Chondrocyte (in vitro differentiated cells): ENCODE measurements at regions not wholly inside any gene's neighbourhood (a gene's known extent, or its start where the extent isn't known, plus 50 kb on each side); places are given as distances from the start of the nearest gene placed in this dataset.
A peak's percentile ranks its signal among the peaks of the same experiment; 100 is the strongest.

ENCODE experiments used
- DNase-seq: peaks from one replicate; pipeline ENCODE4 v3.0.0; 2021; ENCODE audit warnings: mixed read lengths, low spot score
- H3K27ac Mint-ChIP-seq: one replicate; pipeline ENCODE4 v1.8.0; 2021; ENCODE audit warnings: mild to moderate bottlenecking, moderate library complexity, mixed read lengths; ENCODE audit not compliant: unreplicated experiment
- H3K27me3 Mint-ChIP-seq: 2 replicates; pipeline ENCODE4 v1.8.0; 2021; ENCODE audit warnings: low read depth, mixed read lengths
- H3K36me3 Mint-ChIP-seq: 2 replicates; pipeline ENCODE4 v1.8.0; 2021; ENCODE audit warnings: low read depth, mixed read lengths
- H3K4me1 Mint-ChIP-seq: 2 replicates; pipeline ENCODE4 v1.8.0; 2021; ENCODE audit warnings: low read depth, mild to moderate bottlenecking, mixed read lengths
- H3K4me3 Mint-ChIP-seq: one replicate; pipeline ENCODE4 v1.8.0; 2021; ENCODE audit warnings: mild to moderate bottlenecking, moderate library complexity, mixed read lengths; ENCODE audit not compliant: unreplicated experiment
- H3K9me3 Mint-ChIP-seq: 2 replicates; pipeline ENCODE4 v1.8.0; 2021; ENCODE audit warnings: low read depth, mixed read lengths
- TF ChIP-seq, protein P1 (sequence below): fragments of 200-600 bp; sonication (generic); IDR thresholded peaks from 2 replicates; pipeline ENCODE4 v1.5.0; 2021; ENCODE audit warnings: antibody characterized with exemption, mild to moderate bottlenecking, moderate library complexity

DNA sequence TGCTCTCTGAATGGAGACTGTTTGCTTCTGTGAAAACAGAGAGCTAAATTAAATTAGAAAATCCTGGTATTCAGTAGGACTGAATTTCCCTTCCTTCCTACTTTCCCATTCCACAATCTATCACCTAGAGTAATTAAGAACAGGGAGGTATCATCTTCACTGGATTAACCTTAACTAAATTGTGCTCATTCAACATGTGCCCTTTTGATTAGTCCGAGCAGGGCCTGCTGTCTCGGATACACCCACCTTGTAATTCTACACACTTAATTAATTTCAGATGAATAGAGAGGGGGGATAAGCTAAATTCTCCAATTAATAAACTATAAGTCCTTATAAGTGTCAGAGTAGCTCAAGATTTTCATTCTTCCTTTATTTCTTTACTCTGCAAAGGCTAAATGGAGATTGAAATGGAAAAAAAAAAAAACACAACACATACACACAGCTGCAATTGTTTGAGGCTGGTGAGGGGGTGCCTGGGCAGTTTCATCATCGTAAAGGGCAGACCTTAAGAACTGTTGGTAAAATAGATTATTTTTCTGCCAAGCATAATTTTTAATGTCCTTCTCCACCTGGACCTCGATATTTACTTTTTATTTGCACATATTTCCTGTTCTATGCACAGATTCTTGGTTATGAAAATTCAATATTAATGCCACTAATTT, 157.1 kb upstream of the SIX2 start:
- Mint-ChIP-seq H3K4me1 (peaks cover 20% of the 10 kb centered on the region), H3K4me3 (no peak overlapping the region), H3K27me3 (no peaks in the 10 kb centered on the region), H3K36me3 (no peaks in the 10 kb centered on the region), H3K9me3 (no peaks in the 10 kb centered on the region), H3K27ac (no peak overlapping the region)
- no peak for DNase-seq
- TF ChIP-seq, protein P1, sequence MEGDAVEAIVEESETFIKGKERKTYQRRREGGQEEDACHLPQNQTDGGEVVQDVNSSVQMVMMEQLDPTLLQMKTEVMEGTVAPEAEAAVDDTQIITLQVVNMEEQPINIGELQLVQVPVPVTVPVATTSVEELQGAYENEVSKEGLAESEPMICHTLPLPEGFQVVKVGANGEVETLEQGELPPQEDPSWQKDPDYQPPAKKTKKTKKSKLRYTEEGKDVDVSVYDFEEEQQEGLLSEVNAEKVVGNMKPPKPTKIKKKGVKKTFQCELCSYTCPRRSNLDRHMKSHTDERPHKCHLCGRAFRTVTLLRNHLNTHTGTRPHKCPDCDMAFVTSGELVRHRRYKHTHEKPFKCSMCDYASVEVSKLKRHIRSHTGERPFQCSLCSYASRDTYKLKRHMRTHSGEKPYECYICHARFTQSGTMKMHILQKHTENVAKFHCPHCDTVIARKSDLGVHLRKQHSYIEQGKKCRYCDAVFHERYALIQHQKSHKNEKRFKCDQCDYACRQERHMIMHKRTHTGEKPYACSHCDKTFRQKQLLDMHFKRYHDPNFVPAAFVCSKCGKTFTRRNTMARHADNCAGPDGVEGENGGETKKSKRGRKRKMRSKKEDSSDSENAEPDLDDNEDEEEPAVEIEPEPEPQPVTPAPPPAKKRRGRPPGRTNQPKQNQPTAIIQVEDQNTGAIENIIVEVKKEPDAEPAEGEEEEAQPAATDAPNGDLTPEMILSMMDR = no peak

DNA sequence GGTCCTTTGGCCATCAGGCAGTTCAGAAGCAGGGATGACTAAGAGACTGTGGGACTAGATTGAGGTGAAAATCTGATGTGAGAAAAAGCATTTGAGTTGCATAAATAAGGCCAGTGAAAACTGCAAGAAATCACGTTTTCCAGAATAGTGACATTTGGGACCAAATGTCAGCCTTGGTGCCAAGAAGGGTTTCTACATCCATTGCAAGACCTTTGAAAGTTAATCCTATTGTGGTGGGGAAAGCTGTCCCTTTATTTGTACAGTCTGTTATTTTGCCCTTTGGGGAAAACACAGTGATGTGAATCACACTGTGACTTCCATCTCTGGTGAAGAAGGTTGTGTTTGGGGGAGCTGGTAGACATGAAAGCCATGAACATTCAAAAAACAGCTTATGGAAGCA, 153.5 kb upstream of the SIX2 start:
- Mint-ChIP-seq H3K27me3 (no peaks in the 10 kb centered on the region), H3K9me3 (no peaks in the 10 kb centered on the region), H3K4me1 (no peaks in the 10 kb centered on the region), H3K4me3 (no peak overlapping the region), H3K27ac (no peak overlapping the region), H3K36me3 (no peaks in the 10 kb centered on the region)
- no peak for DNase-seq
- TF ChIP-seq, protein P1 = no peak

GRCh38 chr2:45156605-45157004, 147.4 kb upstream of the SIX2 start:
- peaks cover 29% of the 10 kb centered on the region for H3K4me1 Mint-ChIP-seq
- no peaks in the 10 kb centered on the region for H3K9me3 Mint-ChIP-seq
- no peak overlapping the region for H3K4me3 Mint-ChIP-seq
- TF ChIP-seq, protein P1 = no peak
- no peak overlapping the region for H3K27ac Mint-ChIP-seq
- no peaks in the 10 kb centered on the region for H3K36me3 Mint-ChIP-seq
- no peak for DNase-seq
- H3K27me3 Mint-ChIP-seq = no peaks in the 10 kb centered on the region

- no peak overlapping the region for H3K4me3 Mint-ChIP-seq
- no peak overlapping the region for H3K27ac Mint-ChIP-seq
- no peaks in the 10 kb centered on the region for H3K27me3 Mint-ChIP-seq
- DNase-seq = no peak
- peaks cover 4% of the 10 kb centered on the region for H3K36me3 Mint-ChIP-seq
- H3K9me3 Mint-ChIP-seq = peaks cover 17% of the 10 kb centered on the region
- peaks cover 29% of the 10 kb centered on the region for H3K4me1 Mint-ChIP-seq
- TF ChIP-seq, protein P1 = no peak
Measured at GRCh38 chr2:45154606-45155155, 145.4 kb upstream of the SIX2 start.

DNA sequence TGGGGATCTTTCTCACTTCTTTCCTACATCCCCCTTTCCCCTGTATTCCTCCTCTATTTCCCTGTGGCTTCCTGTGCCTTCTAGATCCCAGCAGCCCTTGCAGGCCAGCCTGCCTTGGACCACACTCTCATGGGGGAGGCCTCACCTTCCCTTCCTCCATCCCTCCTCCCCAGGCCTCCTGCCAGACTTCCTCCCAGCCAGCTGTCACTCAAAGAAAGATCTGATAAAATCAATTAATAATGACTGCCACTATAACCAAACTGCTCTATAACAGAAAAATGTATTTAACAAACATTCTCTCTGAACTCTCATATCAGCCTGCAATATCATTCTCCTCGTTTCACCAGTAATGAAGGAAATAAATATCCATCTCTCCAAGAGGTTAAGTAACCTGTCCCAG, 144.9 kb upstream of the SIX2 start:
- Mint-ChIP-seq H3K9me3 (peaks cover 21% of the 10 kb centered on the region), H3K27me3 (no peaks in the 10 kb centered on the region), H3K4me3 (no peak overlapping the region), H3K4me1 (peaks cover 29% of the 10 kb centered on the region), H3K27ac (peak overlapping the region; percentile 50), H3K36me3 (peaks cover 4% of the 10 kb centered on the region)
- no peak for DNase-seq
- TF ChIP-seq, protein P1 = no peak
